Duodenal mucosa (tissue), 2 donors: ENCODE measurements at regions not wholly inside any gene's neighbourhood (a gene's known extent, or its start where the extent isn't known, plus 50 kb on each side); places are given as distances from the start of the nearest gene placed in this dataset.

Experiments
- H3K27ac ChIP-seq: one replicate; pipeline ENCODE4 v1.7.0; 2013; ENCODE audit warnings: low read depth, low read length
- H3K27me3 ChIP-seq, 2 donors: one replicate each; pipeline ENCODE4 v1.7.0; 2013; ENCODE audit warnings: low read length in 2 of 2, control low read depth in 1 of 2; ENCODE audit not compliant: insufficient read depth in 2 of 2, control insufficient read depth in 1 of 2
- H3K36me3 ChIP-seq, 2 donors: one replicate each; pipeline ENCODE4 v1.7.0; 2013; ENCODE audit warnings: low read length in 2 of 2, control low read depth in 1 of 2; ENCODE audit not compliant: insufficient read depth in 2 of 2, control insufficient read depth in 1 of 2
- H3K4me1 ChIP-seq, 2 donors: one replicate each; pipeline ENCODE4 v1.7.0; 2013; ENCODE audit warnings: low read length in 2 of 2, control low read depth in 1 of 2; ENCODE audit not compliant: insufficient read depth in 2 of 2, control insufficient read depth in 1 of 2
- H3K4me3 ChIP-seq, 2 donors: one replicate each; pipeline ENCODE4 v1.7.0; 2013; ENCODE audit warnings: low read length in 2 of 2, low read depth in 1 of 2
- H3K9ac ChIP-seq, 2 donors: one replicate each; pipeline ENCODE4 v1.7.0; 2013; ENCODE audit warnings: low read length in 2 of 2, low read depth in 1 of 2
- H3K9me3 ChIP-seq, 2 donors: one replicate each; pipeline ENCODE4 v1.7.0; 2013; ENCODE audit warnings: low read length in 2 of 2, control low read depth in 1 of 2; ENCODE audit not compliant: control insufficient read depth in 1 of 2

DNA sequence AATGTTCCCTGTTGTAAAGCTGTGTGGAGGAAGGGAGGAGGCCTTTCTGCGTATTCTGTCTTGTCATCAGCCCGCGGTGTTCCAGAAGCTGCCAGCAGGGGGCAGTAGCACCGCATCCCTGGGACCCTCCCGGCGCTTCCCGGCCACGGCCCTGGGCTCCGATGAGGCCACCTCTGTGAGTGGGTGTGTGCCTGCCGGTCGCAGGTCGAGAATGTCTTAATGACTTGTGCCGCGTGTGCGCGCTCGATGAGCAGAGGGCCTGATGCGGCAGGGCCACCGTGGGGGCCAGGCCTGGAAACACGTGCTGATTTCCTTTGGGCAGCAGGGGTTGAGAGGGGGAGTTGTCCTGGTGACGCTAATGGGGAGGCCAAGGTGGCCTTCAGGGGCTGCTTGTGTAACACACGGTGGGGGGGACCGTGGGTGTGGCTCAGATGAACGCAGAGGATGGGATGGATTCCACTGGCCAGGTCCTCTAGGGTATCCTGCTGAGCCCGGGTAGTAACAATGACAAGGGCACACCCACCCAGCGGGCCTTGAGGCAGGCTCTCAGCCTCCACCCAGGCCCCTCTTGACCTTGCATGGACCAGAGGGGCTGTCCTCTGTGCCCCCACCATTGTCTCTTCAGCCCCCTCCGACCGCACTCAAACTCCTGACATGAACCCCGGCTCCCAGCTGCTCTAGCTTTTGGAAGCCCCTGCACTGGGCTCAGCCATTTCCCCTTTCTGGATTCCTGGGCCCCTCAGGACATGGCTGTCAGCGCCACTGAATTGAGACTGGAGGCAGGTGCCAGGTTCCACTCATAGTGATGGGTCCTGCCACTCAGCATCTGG is 135.9 kb upstream of the PODXL start:
- Histone ChIP-seq H3K4me3 (no peak overlapping the region), H3K27me3 (peaks cover 3 to 13% of the 10 kb centered on the region in 2 donors), H3K27ac (no peak overlapping the region), H3K9me3 (no peaks in the 10 kb centered on the region), H3K9ac (no peak overlapping the region), H3K4me1 (peaks cover 0 to 8% of the 10 kb centered on the region in 2 donors), H3K36me3 (no peaks in the 10 kb centered on the region)

DNA sequence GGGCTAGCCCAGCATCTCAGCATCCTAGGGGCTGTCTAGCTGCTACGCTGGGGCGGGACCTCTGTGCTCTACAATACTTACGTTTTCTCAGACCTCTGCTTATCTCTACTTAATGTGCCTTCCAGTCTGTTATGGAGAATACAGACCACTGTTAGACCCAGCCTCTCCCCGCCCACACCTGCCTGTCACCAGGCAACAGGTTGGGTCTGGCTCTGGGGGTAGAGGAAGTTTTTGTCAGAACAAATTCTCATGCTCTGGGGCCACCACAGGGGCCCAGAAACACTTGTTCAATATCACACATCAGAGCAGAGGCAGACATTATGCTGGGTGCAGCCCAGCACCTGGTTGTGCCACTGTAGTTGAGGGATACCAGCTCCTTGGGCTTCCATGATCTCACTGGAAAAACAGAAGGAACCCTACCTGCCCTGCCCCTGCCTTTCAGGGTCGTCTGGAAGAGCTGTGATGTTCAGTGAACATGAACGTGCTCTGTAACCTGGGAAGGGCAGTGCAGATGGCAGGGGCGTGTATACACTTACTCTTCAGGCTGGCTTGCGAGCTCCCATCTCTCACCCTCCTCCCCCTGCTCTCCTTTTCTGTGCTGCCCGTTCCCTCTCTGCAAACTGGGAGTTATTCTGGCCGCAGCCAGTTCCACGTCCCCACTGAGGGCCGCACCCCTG is 135.2 kb upstream of the PODXL start:
- Histone ChIP-seq H3K4me1 (peaks cover 0 to 8% of the 10 kb centered on the region in 2 donors), H3K4me3 (no peak overlapping the region)

DNA sequence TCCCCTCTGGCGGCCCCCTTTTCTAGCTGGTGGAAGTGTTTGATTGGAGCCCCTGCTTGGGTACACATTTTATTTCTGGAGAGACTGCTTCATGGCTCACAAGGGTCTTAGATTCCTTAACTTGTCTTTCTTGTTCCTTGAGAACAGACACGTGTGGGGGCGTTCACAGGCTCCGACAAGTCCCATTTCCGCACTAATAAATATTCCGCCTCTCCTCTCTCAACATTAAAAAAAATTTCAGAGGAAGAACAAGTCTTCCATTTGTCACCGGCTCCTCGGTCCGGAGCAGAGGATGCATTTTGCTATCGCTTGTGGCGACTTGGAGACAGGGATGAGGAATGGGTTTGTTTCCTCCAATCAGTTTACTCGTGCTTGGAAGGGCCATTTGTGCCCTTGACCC is 134.0 kb upstream of the PODXL start:
- Histone ChIP-seq H3K27me3 (peaks cover 7 to 21% of the 10 kb centered on the region in 2 donors), H3K9ac (no peak overlapping the region), H3K4me1 (peaks cover 0 to 8% of the 10 kb centered on the region in 2 donors)

More for the DNA sequence above, 135.2 kb upstream of the PODXL start:
- no peak overlapping the region for H3K27ac ChIP-seq
- no peaks in the 10 kb centered on the region for H3K36me3 ChIP-seq
- H3K9ac ChIP-seq = no peak overlapping the region
- peaks cover 3 to 18% of the 10 kb centered on the region in 2 donors for H3K27me3 ChIP-seq
- H3K9me3 ChIP-seq = no peaks in the 10 kb centered on the region

DNA sequence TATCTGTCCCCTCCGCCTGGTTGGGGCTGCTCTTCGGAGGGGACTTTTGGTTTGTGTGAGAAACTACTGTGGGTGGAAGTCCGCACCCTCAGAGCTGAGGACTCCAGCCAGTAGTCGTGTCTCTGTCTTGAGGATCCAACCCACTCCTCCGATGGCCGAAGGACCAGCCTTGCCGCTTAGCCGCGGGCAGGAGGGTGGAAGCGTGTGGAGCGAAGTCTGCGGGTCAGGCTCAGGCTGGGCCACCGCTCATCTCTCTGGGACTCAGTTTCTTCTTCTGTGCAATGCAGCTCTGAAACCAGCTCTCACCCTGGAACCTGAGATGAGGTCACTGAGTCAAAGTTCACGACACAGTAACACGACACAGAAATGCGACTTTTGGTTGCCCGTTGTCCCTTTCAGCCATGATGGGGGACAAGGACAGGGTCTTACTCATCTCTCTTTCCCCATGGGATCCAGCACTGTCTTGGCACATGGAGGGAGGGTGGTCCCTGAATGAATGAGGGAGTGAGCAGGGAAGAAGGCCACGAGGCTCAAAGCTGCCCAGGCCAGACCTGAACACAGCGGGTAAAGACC is 133.3 kb upstream of the PODXL start:
- peaks cover 7 to 21% of the 10 kb centered on the region in 2 donors for H3K27me3 ChIP-seq
- peaks cover 0 to 8% of the 10 kb centered on the region in 2 donors for H3K4me1 ChIP-seq
- H3K9ac ChIP-seq = no peak overlapping the region
- H3K9me3 ChIP-seq = no peaks in the 10 kb centered on the region
- H3K27ac ChIP-seq = no peak overlapping the region
- H3K4me3 ChIP-seq = no peak overlapping the region
- no peaks in the 10 kb centered on the region for H3K36me3 ChIP-seq

More for the DNA sequence above, 134.0 kb upstream of the PODXL start:
- H3K36me3 ChIP-seq = no peaks in the 10 kb centered on the region
- H3K9me3 ChIP-seq = no peaks in the 10 kb centered on the region
- H3K4me3 ChIP-seq = no peak overlapping the region
- no peak overlapping the region for H3K27ac ChIP-seq

DNA sequence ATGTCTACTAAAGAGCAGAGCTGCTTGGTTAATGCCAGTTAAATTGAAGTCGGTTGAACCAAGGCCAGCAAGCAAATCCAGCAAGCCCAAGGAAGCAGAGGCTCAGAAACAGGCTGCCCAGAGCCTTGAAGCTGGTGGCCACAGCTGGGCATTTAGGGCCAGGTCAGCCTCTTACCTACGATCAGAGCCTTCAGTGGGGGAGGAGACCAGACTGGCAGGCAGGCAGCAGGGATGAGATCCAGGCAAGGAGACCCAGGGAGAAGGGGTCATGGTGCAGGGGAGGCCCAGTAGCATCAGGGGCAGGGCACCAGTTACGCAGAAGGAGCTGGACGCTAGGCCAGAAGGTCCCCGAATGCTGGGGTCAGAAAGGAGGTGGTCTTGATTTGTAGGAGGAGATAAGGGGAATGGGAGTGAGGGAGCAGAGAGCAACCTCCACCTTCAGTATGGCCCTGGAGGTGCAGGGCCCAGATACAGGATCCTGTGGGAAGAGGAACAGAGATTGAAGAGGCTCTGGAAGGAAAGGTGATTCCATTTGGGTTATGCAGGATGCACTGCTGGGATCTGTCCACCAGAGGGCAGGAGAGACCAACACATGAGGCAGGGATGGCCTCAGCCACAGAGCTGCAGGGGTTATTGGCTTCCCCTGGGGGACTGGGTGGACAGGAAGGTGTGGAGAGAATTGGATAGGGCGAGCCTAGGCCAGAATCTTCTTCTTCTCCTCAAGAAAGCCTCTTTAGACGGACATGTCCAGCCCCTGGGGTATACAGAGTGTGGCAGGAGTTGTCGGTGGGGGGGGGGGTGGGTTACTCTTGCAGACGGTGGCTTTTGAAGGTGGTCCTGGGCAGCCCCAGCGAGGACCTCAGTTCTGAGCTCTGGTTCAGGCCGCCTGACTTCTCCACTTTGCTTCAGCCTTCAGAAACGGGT is 132.6 kb upstream of the PODXL start:
- no peak overlapping the region for H3K27ac ChIP-seq
- no peaks in the 10 kb centered on the region for H3K36me3 ChIP-seq
- H3K27me3 ChIP-seq = peaks cover 7 to 21% of the 10 kb centered on the region in 2 donors
- no peak overlapping the region for H3K9ac ChIP-seq
- H3K4me3 ChIP-seq = no peak overlapping the region
- no peaks in the 10 kb centered on the region for H3K9me3 ChIP-seq
- peaks cover 0 to 8% of the 10 kb centered on the region in 2 donors for H3K4me1 ChIP-seq

DNA sequence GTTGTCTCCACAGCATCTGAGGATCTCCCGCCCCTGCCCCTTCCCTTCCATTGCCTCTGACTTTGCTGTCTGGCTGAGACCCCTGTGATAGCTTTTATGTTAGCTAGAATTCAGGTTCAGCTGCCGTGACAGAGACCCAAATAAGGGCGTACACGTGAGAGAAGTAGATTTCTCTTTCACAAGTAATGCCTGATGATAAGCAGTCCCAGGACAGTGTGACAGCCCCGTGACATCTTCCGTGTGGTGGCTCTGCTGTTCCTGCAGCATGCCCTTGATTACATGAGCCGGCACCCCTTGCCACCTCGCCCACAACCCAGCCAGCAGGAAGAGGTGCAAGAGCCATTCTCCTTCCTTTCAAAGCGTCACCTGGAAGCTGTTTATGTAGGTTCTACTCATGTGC is 130.9 kb upstream of the PODXL start:
- Histone ChIP-seq H3K4me1 (peaks cover 0 to 7% of the 10 kb centered on the region in 2 donors), H3K9me3 (no peaks in the 10 kb centered on the region), H3K4me3 (no peak overlapping the region), H3K36me3 (no peaks in the 10 kb centered on the region), H3K27ac (no peak overlapping the region), H3K9ac (no peak overlapping the region), H3K27me3 (peaks cover 7 to 19% of the 10 kb centered on the region in 2 donors)

DNA sequence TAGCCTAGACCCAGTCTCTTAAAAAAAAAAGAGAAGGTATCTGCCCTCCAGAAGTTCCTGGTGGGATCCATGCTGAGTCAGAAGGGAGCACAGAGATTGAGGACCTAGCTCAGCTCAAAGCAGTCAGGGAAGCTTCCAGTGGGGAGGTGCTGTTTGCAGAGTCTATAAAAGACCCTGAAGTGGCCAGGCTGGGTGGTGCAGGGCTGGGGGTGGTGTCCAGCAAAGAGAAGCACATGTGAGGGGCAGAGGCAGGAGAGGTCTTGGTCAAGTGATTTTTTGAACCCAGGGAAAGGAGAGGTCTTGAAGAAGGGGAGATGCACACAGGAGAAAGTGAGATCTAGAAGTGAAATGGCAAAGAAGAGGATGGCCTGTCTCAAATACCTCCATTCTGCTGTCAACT is 130.4 kb upstream of the PODXL start:
- peaks cover 7 to 15% of the 10 kb centered on the region in 2 donors for H3K27me3 ChIP-seq
- H3K9me3 ChIP-seq = no peaks in the 10 kb centered on the region
- peaks cover 0 to 3% of the 10 kb centered on the region in 2 donors for H3K4me1 ChIP-seq
- H3K9ac ChIP-seq = no peak overlapping the region
- H3K27ac ChIP-seq = no peak overlapping the region
- H3K36me3 ChIP-seq = no peaks in the 10 kb centered on the region
- H3K4me3 ChIP-seq = no peak overlapping the region

DNA sequence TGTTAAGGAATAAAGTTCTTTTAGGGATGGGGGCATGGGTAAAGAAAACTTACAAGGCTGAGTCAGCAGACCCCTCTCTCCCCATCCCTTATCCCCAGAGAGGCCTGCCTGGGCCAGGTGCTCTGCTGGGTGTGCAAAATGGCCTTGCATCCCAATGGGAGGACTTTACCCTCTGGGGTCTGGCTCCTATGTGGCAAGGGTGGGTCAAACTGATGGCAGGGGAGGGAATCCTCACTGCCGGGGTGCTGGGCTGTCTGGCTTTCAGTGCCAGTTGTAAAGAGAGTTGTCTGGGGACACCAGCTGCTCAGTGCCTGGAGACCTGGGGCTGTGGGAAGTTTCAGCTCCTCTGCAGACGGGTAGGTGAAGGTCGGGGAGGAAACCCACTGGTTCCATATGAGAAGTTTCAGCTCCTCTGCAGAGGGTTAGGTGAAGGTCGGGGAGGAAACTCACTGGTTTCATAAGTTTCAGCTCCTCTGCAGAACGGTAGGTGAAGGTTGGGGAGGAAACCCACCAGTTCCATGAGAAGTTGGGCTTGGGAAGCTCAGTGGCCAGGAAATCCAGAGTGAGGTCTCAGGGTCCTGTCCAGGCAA is 127.2 kb upstream of the PODXL start:
- Histone ChIP-seq H3K4me1 (no peaks in the 10 kb centered on the region), H3K36me3 (no peaks in the 10 kb centered on the region), H3K4me3 (no peak overlapping the region)

DNA sequence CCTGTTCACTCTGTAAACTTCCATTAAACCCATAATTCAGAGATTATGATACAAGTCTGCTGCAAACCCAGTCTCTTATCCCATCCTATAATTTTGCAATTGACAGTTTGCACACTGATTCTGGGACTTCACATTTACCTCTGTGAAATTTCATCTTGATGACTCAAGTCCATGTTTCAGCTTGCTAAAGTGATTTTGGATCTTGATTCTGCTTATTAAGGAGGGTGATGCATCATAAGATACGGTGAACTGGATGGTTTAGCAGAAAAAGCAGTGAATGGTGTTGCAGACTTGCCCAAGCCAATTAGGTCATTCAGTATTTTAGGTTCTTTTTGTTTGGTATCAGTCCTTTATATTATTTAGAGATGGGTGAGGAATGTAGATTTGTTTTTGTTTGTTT is 125.5 kb upstream of the PODXL start:
- no peaks in the 10 kb centered on the region for H3K4me1 ChIP-seq
- H3K9me3 ChIP-seq = no peaks in the 10 kb centered on the region
- no peak overlapping the region for H3K9ac ChIP-seq
- no peak overlapping the region for H3K4me3 ChIP-seq
- H3K36me3 ChIP-seq = no peaks in the 10 kb centered on the region
- H3K27ac ChIP-seq = no peak overlapping the region
- peaks cover 4% of the 10 kb centered on the region in 2 donors for H3K27me3 ChIP-seq

More for the DNA sequence above, 127.2 kb upstream of the PODXL start:
- no peaks in the 10 kb centered on the region for H3K9me3 ChIP-seq
- H3K9ac ChIP-seq = no peak overlapping the region
- peaks cover 4 to 10% of the 10 kb centered on the region in 2 donors for H3K27me3 ChIP-seq
- no peak overlapping the region for H3K27ac ChIP-seq
